ENCODE measurements at regions not wholly inside any gene's neighbourhood (a gene's known extent, or its start where the extent isn't known, plus 50 kb on each side); places are given as distances from the start of the nearest gene placed in this dataset.

- H3K4me3 ChIP-seq (ENCODE audit: low read length) = no peak overlapping the region
- no peak for DNase-seq
- no peak for TF ChIP-seq CTCF (IDR thresholded peaks at IDR 0.05; ENCODE audit: low read length)
- no peak for TF ChIP-seq EZH2 (optimal IDR thresholded peaks at IDR 0.05; ENCODE audit: low read depth, low read length)
- TF ChIP-seq EZH2phosphoT487 (IDR thresholded peaks at IDR 0.05; ENCODE audit: low read length) = no peak
- H2AFZ ChIP-seq (ENCODE audit: low read length) = no peak overlapping the region
- H3K79me2 ChIP-seq (ENCODE audit: low read length) = no peaks in the 10 kb centered on the region
- no peak overlapping the region for H3K27ac ChIP-seq (ENCODE audit: low read length)
- H3K9me3 ChIP-seq (replicated peaks; ENCODE audit: insufficient read depth, low read length) = no peaks in the 10 kb centered on the region
- no peaks in the 10 kb centered on the region for H3K36me3 ChIP-seq (replicated peaks; ENCODE audit: insufficient read depth, low read length)
- no peak overlapping the region for H3K9ac ChIP-seq (ENCODE audit: low read length)
- H3K4me1 ChIP-seq (ENCODE audit: low read length) = no peaks in the 10 kb centered on the region
- no peaks in the 10 kb centered on the region for H3K9me2 ChIP-seq (replicated peaks; ENCODE audit: insufficient read depth, low read length)
- H3K27me3 ChIP-seq (replicated peaks; ENCODE audit: insufficient read depth, low read length) = no peaks in the 10 kb centered on the region
- H3F3A ChIP-seq (ENCODE audit: insufficient read depth, low read length) = no peaks in the 10 kb centered on the region
- H4K20me1 ChIP-seq (ENCODE audit: insufficient read depth, low read length) = no peaks in the 10 kb centered on the region
- H3K4me2 ChIP-seq (ENCODE audit: low read depth, low read length) = no peak overlapping the region
Observed at GRCh38 chr4:14810568-14810967, 191.7 kb upstream of the CPEB2 start.

GRCh38 chr4:14812101-14812500 lies 190.2 kb upstream of the CPEB2 start:
- Histone ChIP-seq H3K9me2 (replicated peaks; ENCODE audit: insufficient read depth, low read length) (no peaks in the 10 kb centered on the region), H3K27me3 (replicated peaks; ENCODE audit: insufficient read depth, low read length) (no peaks in the 10 kb centered on the region), H4K20me1 (ENCODE audit: insufficient read depth, low read length) (no peaks in the 10 kb centered on the region), H3K9ac (ENCODE audit: low read length) (no peak overlapping the region), H3F3A (ENCODE audit: insufficient read depth, low read length) (no peaks in the 10 kb centered on the region), H3K9me3 (replicated peaks; ENCODE audit: insufficient read depth, low read length) (no peaks in the 10 kb centered on the region), H2AFZ (ENCODE audit: low read length) (no peak overlapping the region), H3K4me3 (ENCODE audit: low read length) (no peak overlapping the region), H3K27ac (ENCODE audit: low read length) (no peak overlapping the region), H3K4me2 (ENCODE audit: low read depth, low read length) (no peak overlapping the region), H3K4me1 (ENCODE audit: low read length) (no peaks in the 10 kb centered on the region), H3K79me2 (ENCODE audit: low read length) (no peaks in the 10 kb centered on the region), H3K36me3 (replicated peaks; ENCODE audit: insufficient read depth, low read length) (no peaks in the 10 kb centered on the region)
- no peak for DNase-seq
- TF ChIP-seq EZH2phosphoT487 (IDR thresholded peaks at IDR 0.05; ENCODE audit: low read length) (no peak), CTCF (IDR thresholded peaks at IDR 0.05; ENCODE audit: low read length) (no peak), EZH2 (optimal IDR thresholded peaks at IDR 0.05; ENCODE audit: low read depth, low read length) (no peak)

- H2AFZ ChIP-seq (ENCODE audit: low read length) = no peak overlapping the region
- no peak overlapping the region for H3K4me3 ChIP-seq (ENCODE audit: low read length)
- no peaks in the 10 kb centered on the region for H3K36me3 ChIP-seq (replicated peaks; ENCODE audit: insufficient read depth, low read length)
- TF ChIP-seq EZH2 (optimal IDR thresholded peaks at IDR 0.05; ENCODE audit: low read depth, low read length) (no peak), EZH2phosphoT487 (IDR thresholded peaks at IDR 0.05; ENCODE audit: low read length) (no peak)
- H3K27me3 ChIP-seq (replicated peaks; ENCODE audit: insufficient read depth, low read length) = no peaks in the 10 kb centered on the region
- no peaks in the 10 kb centered on the region for H3F3A ChIP-seq (ENCODE audit: insufficient read depth, low read length)
- no peaks in the 10 kb centered on the region for H3K79me2 ChIP-seq (ENCODE audit: low read length)
- no peaks in the 10 kb centered on the region for H4K20me1 ChIP-seq (ENCODE audit: insufficient read depth, low read length)
- H3K27ac ChIP-seq (ENCODE audit: low read length) = no peak overlapping the region
- no peak for DNase-seq
- H3K9me3 ChIP-seq (replicated peaks; ENCODE audit: insufficient read depth, low read length) = no peaks in the 10 kb centered on the region
- no peaks in the 10 kb centered on the region for H3K9me2 ChIP-seq (replicated peaks; ENCODE audit: insufficient read depth, low read length)
- H3K4me1 ChIP-seq (ENCODE audit: low read length) = no peaks in the 10 kb centered on the region
- H3K4me2 ChIP-seq (ENCODE audit: low read depth, low read length) = no peak overlapping the region
- H3K9ac ChIP-seq (ENCODE audit: low read length) = no peak overlapping the region
Observed at GRCh38 chr4:14816623-14817261, 185.5 kb upstream of the CPEB2 start.

- Histone ChIP-seq H3K9me3 (replicated peaks; ENCODE audit: insufficient read depth, low read length) (no peaks in the 10 kb centered on the region), H3K27me3 (replicated peaks; ENCODE audit: insufficient read depth, low read length) (no peaks in the 10 kb centered on the region), H2AFZ (ENCODE audit: low read length) (no peak overlapping the region), H3K79me2 (ENCODE audit: low read length) (no peaks in the 10 kb centered on the region), H3F3A (ENCODE audit: insufficient read depth, low read length) (no peaks in the 10 kb centered on the region), H3K4me1 (ENCODE audit: low read length) (no peaks in the 10 kb centered on the region), H3K4me3 (ENCODE audit: low read length) (no peak overlapping the region), H3K4me2 (ENCODE audit: low read depth, low read length) (no peak overlapping the region), H3K27ac (ENCODE audit: low read length) (no peak overlapping the region), H4K20me1 (ENCODE audit: insufficient read depth, low read length) (no peaks in the 10 kb centered on the region), H3K9me2 (replicated peaks; ENCODE audit: insufficient read depth, low read length) (no peaks in the 10 kb centered on the region), H3K36me3 (replicated peaks; ENCODE audit: insufficient read depth, low read length) (no peaks in the 10 kb centered on the region), H3K9ac (ENCODE audit: low read length) (no peak overlapping the region)
- no peak for DNase-seq
- TF ChIP-seq CTCF (IDR thresholded peaks at IDR 0.05; ENCODE audit: low read length) (no peak), EZH2 (optimal IDR thresholded peaks at IDR 0.05; ENCODE audit: low read depth, low read length) (no peak)
Observed at GRCh38 chr4:14824189-14824588, 178.1 kb upstream of the CPEB2 start.

All from MM.1S (cell line).